ENCODE measurements at regions not wholly inside any gene's neighbourhood (a gene's known extent, or its start where the extent isn't known, plus 50 kb on each side); places are given as distances from the start of the nearest gene placed in this dataset.

- no peak for TF ChIP-seq CTCF (IDR thresholded peaks at IDR 0.05)
- Histone ChIP-seq H3K4me1 (ENCODE audit: control insufficient read depth, insufficient read depth, low read length) (no peaks in the 10 kb centered on the region), H3K27ac (ENCODE audit: low read length) (no peak overlapping the region), H3K9me3 (ENCODE audit: control insufficient read depth, insufficient read depth, low read length) (no peaks in the 10 kb centered on the region), H3K4me3 (ENCODE audit: low read length) (no peak overlapping the region), H3K36me3 (ENCODE audit: control insufficient read depth, insufficient read depth, low read length) (no peaks in the 10 kb centered on the region), H3K27me3 (ENCODE audit: control insufficient read depth, insufficient read depth, low read length) (no peaks in the 10 kb centered on the region)
- Mint-ChIP-seq H3K36me3 (no peaks in the 10 kb centered on the region), H3K27ac (no peak overlapping the region), H3K9me3 (peaks cover 0 to 3% of the 10 kb centered on the region in 2 donors), H3K4me1 (no peaks in the 10 kb centered on the region), H3K4me3 (no peak overlapping the region), H3K27me3 (ENCODE audit: low read depth in 2 of 2) (no peaks in the 10 kb centered on the region)
- 100% methylated on average over 1 of the region's 1 CpG for WGBS (ENCODE audit: insufficient coverage)
- no peak for ATAC-seq
- intact Hi-C loops (cut with micrococcal nuclease): no loop called here
- DNase-seq: no peak
Observed at GRCh38 chr2:136715146-136715545, 50.2 kb upstream of the THSD7B start.

DNA sequence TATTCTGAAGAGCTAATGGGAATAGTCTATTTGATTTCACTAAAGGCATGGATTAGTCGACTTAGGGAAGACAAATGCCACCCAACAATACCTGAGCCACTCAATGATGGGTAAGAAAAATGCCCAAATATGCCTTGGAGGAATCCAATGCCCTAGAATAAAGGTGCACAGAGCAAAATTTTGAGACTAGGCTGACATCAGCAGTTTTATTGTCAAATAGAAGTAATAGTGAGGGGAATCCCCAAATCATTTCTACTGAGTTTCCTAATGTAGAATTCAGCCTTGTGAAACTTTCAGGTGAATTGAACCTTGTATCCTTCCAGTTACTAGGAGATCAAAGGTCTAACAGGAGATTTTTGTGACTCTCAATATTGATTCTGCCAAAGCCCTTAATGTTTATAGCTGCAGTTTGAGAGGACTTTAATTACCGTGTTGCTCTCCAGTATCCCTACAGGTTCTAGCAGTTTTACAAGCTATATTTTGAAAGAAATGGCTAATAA is 50.8 kb upstream of the THSD7B start:
- Mint-ChIP-seq H3K4me3 (no peak overlapping the region), H3K27me3 (ENCODE audit: low read depth in 2 of 2) (no peaks in the 10 kb centered on the region), H3K27ac (no peak overlapping the region), H3K4me1 (no peaks in the 10 kb centered on the region), H3K36me3 (no peaks in the 10 kb centered on the region), H3K9me3 (peaks cover 0 to 3% of the 10 kb centered on the region in 2 donors)
- DNase-seq (no peak), ATAC-seq (no peak)
- intact Hi-C loops (cut with micrococcal nuclease): no loop called here
- 14% methylated on average over 1 of the region's 2 CpGs for WGBS (ENCODE audit: insufficient coverage)
- no peaks in the 10 kb centered on the region for H3K36me3 ChIP-seq (ENCODE audit: control insufficient read depth, insufficient read depth, low read length)
- H3K4me3 ChIP-seq (ENCODE audit: low read length): no peak overlapping the region
- no peaks in the 10 kb centered on the region for H3K9me3 ChIP-seq (ENCODE audit: control insufficient read depth, insufficient read depth, low read length)
- no peak overlapping the region for H3K27ac ChIP-seq (ENCODE audit: low read length)
- no peaks in the 10 kb centered on the region for H3K27me3 ChIP-seq (ENCODE audit: control insufficient read depth, insufficient read depth, low read length)
- TF ChIP-seq CTCF (IDR thresholded peaks at IDR 0.05): no peak
- no peaks in the 10 kb centered on the region for H3K4me1 ChIP-seq (ENCODE audit: control insufficient read depth, insufficient read depth, low read length)

DNA sequence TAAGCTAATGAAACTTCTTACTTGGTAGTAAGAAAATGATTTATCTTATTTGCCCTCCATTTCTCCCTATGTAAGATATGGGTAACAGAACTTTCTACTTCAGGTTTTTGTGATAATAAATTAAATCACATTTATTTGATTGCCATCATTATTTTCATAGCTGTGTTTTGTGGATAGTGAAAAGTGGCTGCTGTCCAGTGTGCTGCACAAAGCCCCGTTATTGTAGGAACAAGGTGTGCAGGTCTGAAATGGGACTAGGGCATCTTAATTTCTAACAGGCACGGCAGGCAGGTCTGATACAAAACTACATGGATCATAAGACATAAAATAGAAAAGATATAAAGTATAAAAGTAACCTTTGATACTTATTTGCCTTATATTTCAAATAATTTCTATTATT is 51.6 kb upstream of the THSD7B start:
- Histone ChIP-seq H3K27me3 (ENCODE audit: control insufficient read depth, insufficient read depth, low read length) (no peaks in the 10 kb centered on the region), H3K4me3 (ENCODE audit: low read length) (no peak overlapping the region), H3K4me1 (ENCODE audit: control insufficient read depth, insufficient read depth, low read length) (no peaks in the 10 kb centered on the region), H3K27ac (ENCODE audit: low read length) (no peak overlapping the region), H3K9me3 (ENCODE audit: control insufficient read depth, insufficient read depth, low read length) (no peaks in the 10 kb centered on the region), H3K36me3 (ENCODE audit: control insufficient read depth, insufficient read depth, low read length) (no peaks in the 10 kb centered on the region)
- Mint-ChIP-seq H3K36me3 (no peaks in the 10 kb centered on the region), H3K27ac (no peak overlapping the region), H3K4me1 (no peaks in the 10 kb centered on the region), H3K9me3 (peaks cover 0 to 3% of the 10 kb centered on the region in 2 donors), H3K27me3 (ENCODE audit: low read depth in 2 of 2) (no peaks in the 10 kb centered on the region), H3K4me3 (no peak overlapping the region)
- WGBS (ENCODE audit: insufficient coverage): 0% methylated on average over 1 of the region's 2 CpGs
- ATAC-seq (no peak), DNase-seq (no peak)
- intact Hi-C loops (cut with micrococcal nuclease): no loop called here
- TF ChIP-seq CTCF (IDR thresholded peaks at IDR 0.05): no peak

DNA sequence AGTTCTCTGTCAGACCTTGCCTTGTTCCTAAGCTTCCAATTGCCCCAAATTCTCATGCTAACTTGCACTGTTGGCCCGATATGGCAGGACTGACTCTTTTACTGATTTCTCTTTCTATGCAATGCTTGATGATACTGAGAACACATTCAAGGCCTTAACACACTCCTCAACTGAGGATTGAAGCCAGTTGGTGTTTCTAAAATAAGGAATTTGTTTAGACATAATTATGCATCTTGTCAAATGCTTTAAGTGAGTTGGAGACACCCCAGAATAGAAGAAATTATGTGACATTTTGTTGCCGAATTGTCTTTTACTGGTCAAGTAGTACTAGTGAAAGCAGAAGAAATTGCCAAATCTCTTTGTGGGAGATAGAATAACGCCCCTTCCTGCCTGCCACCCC is 60.0 kb upstream of the THSD7B start:
- Histone ChIP-seq H3K4me3 (ENCODE audit: low read length) (no peak overlapping the region), H3K36me3 (ENCODE audit: control insufficient read depth, insufficient read depth, low read length) (no peaks in the 10 kb centered on the region), H3K27me3 (ENCODE audit: control insufficient read depth, insufficient read depth, low read length) (no peaks in the 10 kb centered on the region), H3K9me3 (ENCODE audit: control insufficient read depth, insufficient read depth, low read length) (no peaks in the 10 kb centered on the region), H3K4me1 (ENCODE audit: control insufficient read depth, insufficient read depth, low read length) (no peaks in the 10 kb centered on the region), H3K27ac (ENCODE audit: low read length) (no peak overlapping the region)
- no peak for DNase-seq
- Mint-ChIP-seq H3K4me3 (no peak overlapping the region), H3K36me3 (no peaks in the 10 kb centered on the region), H3K27me3 (ENCODE audit: low read depth in 2 of 2) (no peaks in the 10 kb centered on the region), H3K4me1 (no peaks in the 10 kb centered on the region), H3K27ac (no peak overlapping the region), H3K9me3 (peaks cover 9 to 13% of the 10 kb centered on the region in 2 donors)
- TF ChIP-seq CTCF (IDR thresholded peaks at IDR 0.05): no peak
- 88% methylated on average over 3 of the region's 3 CpGs for WGBS (ENCODE audit: insufficient coverage)
- intact Hi-C loops (cut with micrococcal nuclease): no loop called here
- no peak for ATAC-seq
